Neural cell (in vitro differentiated cells): ENCODE measurements at regions not wholly inside any gene's neighbourhood (a gene's known extent, or its start where the extent isn't known, plus 50 kb on each side); places are given as distances from the start of the nearest gene placed in this dataset.

ENCODE experiments used
- CTCF ChIP-seq: fragments of 450-650 bp; IDR thresholded peaks from 2 replicates; pipeline ENCODE4 v1.5.1; 2014; ENCODE audit warnings: antibody characterized with exemption, mild to moderate bottlenecking, moderate library complexity; ENCODE audit not compliant: poor library complexity, severe bottlenecking
- EZH2 ChIP-seq: fragments of 200-600, 300-800 bp; shearing (Covaris generic), sonication (generic); IDR thresholded peaks from 2 replicates; pipeline ENCODE4 v1.6.1; 2014; ENCODE audit warnings: antibody characterized with exemption, low read length, borderline replicate concordance, mild to moderate bottlenecking; ENCODE audit not compliant: insufficient read depth, poor library complexity, severe bottlenecking
- POLR2AphosphoS5 ChIP-seq: IDR thresholded peaks from 2 replicates; pipeline ENCODE4 v1.6.1; 2012
- REST ChIP-seq: IDR thresholded peaks from 2 replicates; pipeline ENCODE4 v1.6.1; 2012; ENCODE audit warnings: borderline replicate concordance
- TAF1 ChIP-seq: IDR thresholded peaks from 2 replicates; pipeline ENCODE4 v1.6.1; 2012; ENCODE audit warnings: low read depth

GRCh38 chr2:76211991-76212985, 501.6 kb upstream of the GCFC2 start:
- TF ChIP-seq CTCF, result no peak
- TF ChIP-seq REST, result no peak
- TF ChIP-seq POLR2AphosphoS5, result no peak
- TF ChIP-seq EZH2, result no peak
- TF ChIP-seq TAF1, result no peak
